ENCODE measurements at regions not wholly inside any gene's neighbourhood (a gene's known extent, or its start where the extent isn't known, plus 50 kb on each side); places are given as distances from the start of the nearest gene placed in this dataset.

- no peak for TF ChIP-seq HDAC6 (IDR thresholded peaks at IDR 0.05; ENCODE audit: low read depth, low read length)
- no peak overlapping the region for H3K9ac ChIP-seq (replicated peaks in 1 of 4; ENCODE audit: extremely low read depth in 1 of 4, low read depth in 3 of 4, low read length in 3 of 4)
- FAIRE-seq = no peak
- H3K4me1 ChIP-seq (replicated peaks in 1 of 4; ENCODE audit: control insufficient read depth in 3 of 4, insufficient read depth in 4 of 4, low read length in 3 of 4) = peaks cover 0 to 10% (median 3%) of the 10 kb centered on the region in 4 experiments; a peak in 3 of 7 replicates
- no peak overlapping the region for H2BK120ac ChIP-seq (replicated peaks; ENCODE audit: low read depth, low read length)
- no peaks in the 10 kb centered on the region for H3K79me1 ChIP-seq (ENCODE audit: low read depth, low read length)
- H2AFZ ChIP-seq (ENCODE audit: low read length) = no peak overlapping the region
- no peak overlapping the region for H2BK15ac ChIP-seq (ENCODE audit: low read length)
- no peak overlapping the region for H2BK20ac ChIP-seq (ENCODE audit: low read length)
- no peak overlapping the region for H4K91ac ChIP-seq (replicated peaks; ENCODE audit: insufficient read length, low read length)
- no peak overlapping the region for H3K4me3 ChIP-seq (ENCODE audit: extremely low read depth in 1 of 4, insufficient read depth in 2 of 4, low read depth in 3 of 4, low read length in 4 of 4)
- DNase-seq (ENCODE audit: low read depth in 1 of 2, low spot score in 2 of 2) = no peak
- H3K27me3 ChIP-seq (replicated peaks in 1 of 4; ENCODE audit: control insufficient read depth in 3 of 4, extremely low read depth in 1 of 4, insufficient read depth in 3 of 4, low read length in 3 of 4) = no peaks in the 10 kb centered on the region; a peak in 2 of 7 replicates
- CTCF ChIA-PET (ENCODE audit: partially characterized antibody) = no interaction called here
- no peak overlapping the region for H2BK5ac ChIP-seq (ENCODE audit: low read depth, low read length)
- no peak overlapping the region for H2AK5ac ChIP-seq (ENCODE audit: low read depth, low read length)
- 81% methylated on average over 3 of the region's 3 CpGs; no CpG with 5 or more reads in 1 of the 2 experiments for WGBS, 2 experiments (ENCODE audit: extremely low coverage in 1 of 2, insufficient coverage in 1 of 2, insufficient read length in 1 of 2, insufficient replicate concordance in 2 of 2, low coverage in 1 of 2, low lambda C conversion rate in 2 of 2, missing lambda C conversion rate in 1 of 2)
- no peak overlapping the region for H2BK12ac ChIP-seq (ENCODE audit: low read depth, low read length)
- H3K27ac ChIP-seq (ENCODE audit: low read depth, low read length) = no peak overlapping the region
- no peak overlapping the region for H3K23ac ChIP-seq (ENCODE audit: insufficient read length)
- H3K18ac ChIP-seq (ENCODE audit: extremely low read depth, low read length) = no peak overlapping the region
- no peaks in the 10 kb centered on the region for H4K20me1 ChIP-seq (replicated peaks in 1 of 2; ENCODE audit: control insufficient read depth in 1 of 2, insufficient read depth in 2 of 2, low read length in 2 of 2)
- H3K4ac ChIP-seq (replicated peaks; ENCODE audit: insufficient read length, low read depth, low read length) = no peak overlapping the region
- POLR2A ChIA-PET (ENCODE audit: partially characterized antibody) = no interaction called here
- no peak overlapping the region for H4K8ac ChIP-seq (ENCODE audit: extremely low read depth, insufficient read depth, low read length)
- H3K9me3 ChIP-seq (ENCODE audit: insufficient read depth in 2 of 2, low read depth in 1 of 2, low read length in 1 of 2) = no peaks in the 10 kb centered on the region
- no peak overlapping the region for H4K5ac ChIP-seq (ENCODE audit: insufficient read length, low read depth, low read length)
- no peaks in the 10 kb centered on the region for H3K23me2 ChIP-seq (ENCODE audit: low read depth, low read length)
- H3K36me3 ChIP-seq (ENCODE audit: control insufficient read depth in 2 of 4, insufficient read depth in 4 of 4, low read length in 3 of 4) = no peaks in the 10 kb centered on the region
- no peak overlapping the region for H3K4me2 ChIP-seq (ENCODE audit: insufficient read depth in 1 of 2, low read depth in 2 of 2, low read length in 2 of 2)
- no peak overlapping the region for H3K56ac ChIP-seq (replicated peaks; ENCODE audit: insufficient read length, low read depth, low read length)
- H3K79me2 ChIP-seq (ENCODE audit: control insufficient read depth in 1 of 2, insufficient read depth in 2 of 2, low read length in 2 of 2) = no peaks in the 10 kb centered on the region
- no peak overlapping the region for H3K14ac ChIP-seq (ENCODE audit: insufficient read length)
Measured at GRCh38 chr11:87491381-87491780, 453.6 kb downstream of the TMEM135 start.
